H9 (cell line): ENCODE measurements at regions not wholly inside any gene's neighbourhood (a gene's known extent, or its start where the extent isn't known, plus 50 kb on each side); places are given as distances from the start of the nearest gene placed in this dataset.

Experiments used
- DNase-seq: peaks from one replicate; pipeline ENCODE4 v3.0.0-alpha.2; 2017
- H2AFZ ChIP-seq: one replicate; pipeline ENCODE4 v1.6.1; 2013; ENCODE audit warnings: mild to moderate bottlenecking, low read length, control low read depth, moderate library complexity
- H2AK5ac ChIP-seq: 2 replicates; pipeline ENCODE4 v1.6.1; 2013; ENCODE audit warnings: low read length, control low read depth, mixed read lengths; ENCODE audit not compliant: insufficient read length
- H2BK120ac ChIP-seq: one replicate; pipeline ENCODE4 v1.6.1; 2013; ENCODE audit warnings: low read depth, mild to moderate bottlenecking, low read length, control low read depth, inconsistent platforms; ENCODE audit not compliant: poor library complexity, severe bottlenecking
- H2BK12ac ChIP-seq: 2 replicates; pipeline ENCODE4 v1.6.1; 2013; ENCODE audit warnings: low read length, control low read depth, mixed read lengths, low read depth; ENCODE audit not compliant: insufficient read length
- H2BK15ac ChIP-seq: 2 replicates; pipeline ENCODE4 v1.6.1; 2013; ENCODE audit warnings: low read depth, low read length, control low read depth
- H2BK20ac ChIP-seq: one replicate; pipeline ENCODE4 v1.6.1; 2013; ENCODE audit warnings: low read depth, mild to moderate bottlenecking, low read length, control low read depth, inconsistent platforms; ENCODE audit not compliant: poor library complexity, severe bottlenecking
- H2BK5ac ChIP-seq: 2 replicates; pipeline ENCODE4 v1.6.1; 2013; ENCODE audit warnings: low read length, control low read depth, mixed read lengths; ENCODE audit not compliant: insufficient read length
- H3K14ac ChIP-seq: 2 replicates; pipeline ENCODE4 v1.6.1; 2013; ENCODE audit warnings: low read length, control low read depth; ENCODE audit not compliant: insufficient read depth
- H3K18ac ChIP-seq: 2 replicates; pipeline ENCODE4 v1.6.1; 2013; ENCODE audit warnings: low read depth, mild to moderate bottlenecking, mixed read lengths, low read length, control low read depth; ENCODE audit not compliant: insufficient read length
- H3K23ac ChIP-seq: 2 replicates; pipeline ENCODE4 v1.6.1; 2013; ENCODE audit warnings: low read length, control low read depth, mixed read lengths, low read depth; ENCODE audit not compliant: insufficient read length
- H3K23me2 ChIP-seq: 2 replicates; pipeline ENCODE4 v1.6.1; 2013; ENCODE audit warnings: low read depth, mild to moderate bottlenecking, mixed read lengths, low read length, control low read depth; ENCODE audit not compliant: insufficient read length, poor library complexity, severe bottlenecking
- H3K27ac ChIP-seq: 2 replicates; pipeline ENCODE4 v1.5.1; 2013; ENCODE audit warnings: low read length, control low read depth, mixed read lengths, low read depth; ENCODE audit not compliant: insufficient read length
- H3K27me3 ChIP-seq: 2 replicates; pipeline ENCODE4 v1.6.1; 2013; ENCODE audit warnings: low read length, control low read depth, inconsistent platforms; ENCODE audit not compliant: insufficient read depth
- H3K4ac ChIP-seq: 2 replicates; pipeline ENCODE4 v1.6.1; 2013; ENCODE audit warnings: low read depth, mild to moderate bottlenecking, control low read depth, inconsistent platforms, low read length, moderate library complexity
- H3K4me1 ChIP-seq: 2 replicates; pipeline ENCODE4 v1.6.1; 2013; ENCODE audit warnings: low read length, control low read depth, inconsistent platforms; ENCODE audit not compliant: insufficient read depth
- H3K4me2 ChIP-seq: 2 replicates; pipeline ENCODE4 v1.6.1; 2013; ENCODE audit warnings: low read length, control low read depth, mixed read lengths; ENCODE audit not compliant: insufficient read length, insufficient read depth
- H3K56ac ChIP-seq: 2 replicates; pipeline ENCODE4 v1.6.1; 2013; ENCODE audit warnings: low read depth, mild to moderate bottlenecking, mixed read lengths, low read length, control low read depth; ENCODE audit not compliant: insufficient read length
- H3K79me1 ChIP-seq: 2 replicates; pipeline ENCODE4 v1.6.1; 2013; ENCODE audit warnings: low read depth, mild to moderate bottlenecking, moderate library complexity, low read length, control low read depth, inconsistent platforms; ENCODE audit not compliant: insufficient read depth, poor library complexity, severe bottlenecking
- H3K79me2 ChIP-seq: 2 replicates; pipeline ENCODE4 v1.6.1; 2013; ENCODE audit warnings: low read length, control low read depth, inconsistent platforms; ENCODE audit not compliant: insufficient read depth
- H3K9ac ChIP-seq: 2 replicates; pipeline ENCODE4 v1.6.1; 2013; ENCODE audit warnings: low read length, control low read depth, mixed read lengths; ENCODE audit not compliant: insufficient read length; ENCODE audit errors: extremely low read depth
- H3K9me3 ChIP-seq: one replicate; pipeline ENCODE4 v1.6.1; 2013; ENCODE audit warnings: low read depth, low read length, inconsistent platforms; ENCODE audit not compliant: control insufficient read depth
- H3T11ph ChIP-seq: one replicate; pipeline ENCODE4 v1.6.1; 2013; ENCODE audit warnings: mild to moderate bottlenecking, low read length, control low read depth, inconsistent platforms
- H4K20me1 ChIP-seq: one replicate; pipeline ENCODE4 v1.6.1; 2013; ENCODE audit not compliant: control insufficient read depth, insufficient read length, insufficient read depth
- H4K5ac ChIP-seq: 2 replicates; pipeline ENCODE4 v1.6.1; 2013; ENCODE audit warnings: low read depth, mild to moderate bottlenecking, mixed read lengths, low read length, control low read depth; ENCODE audit not compliant: insufficient read length
- H4K8ac ChIP-seq: replicated peaks from 2 replicates; pipeline ENCODE4 v1.6.1; 2013; ENCODE audit warnings: low read length, control low read depth, mixed read lengths, low read depth; ENCODE audit not compliant: insufficient read length
- H4K91ac ChIP-seq: 2 replicates; pipeline ENCODE4 v1.6.1; 2013; ENCODE audit warnings: low read depth, mild to moderate bottlenecking, moderate library complexity, mixed read lengths, low read length, control low read depth; ENCODE audit not compliant: insufficient read length
- H3K27ac Mint-ChIP-seq, 3 experiments: 2 replicates in 2 of 3; 3 replicates in 1 of 3; pipeline ENCODE4 v1.8.0; 2020 to 2021; ENCODE audit warnings: mixed read lengths in 3 of 3, mild to moderate bottlenecking in 1 of 3, moderate library complexity in 1 of 3
- H3K27me3 Mint-ChIP-seq: 2 replicates; pipeline ENCODE4 v1.8.0; 2021; ENCODE audit warnings: low read depth, mild to moderate bottlenecking, moderate library complexity, mixed read lengths
- H3K36me3 Mint-ChIP-seq, 3 experiments: 2 replicates in 2 of 3; 3 replicates in 1 of 3; pipeline ENCODE4 v1.8.0; 2020 to 2021; ENCODE audit warnings: low read depth in 3 of 3, mixed read lengths in 3 of 3; ENCODE audit not compliant: insufficient read depth in 1 of 3
- H3K4me1 Mint-ChIP-seq, 2 experiments: 2 replicates each; pipeline ENCODE4 v1.8.0; 2020; ENCODE audit warnings: mixed read lengths in 2 of 2
- H3K4me3 Mint-ChIP-seq, 2 experiments: 2 replicates in 1 of 2; 3 replicates in 1 of 2; pipeline ENCODE4 v1.8.0; 2020 to 2021; ENCODE audit warnings: mild to moderate bottlenecking in 2 of 2, mixed read lengths in 2 of 2, moderate library complexity in 1 of 2
- H3K9me3 Mint-ChIP-seq, 2 experiments: 2 replicates in 1 of 2; 3 replicates in 1 of 2; pipeline ENCODE4 v1.8.0; 2020; ENCODE audit warnings: mild to moderate bottlenecking in 2 of 2, mixed read lengths in 2 of 2, moderate library complexity in 1 of 2
- CTCF ChIP-seq: fragments of 200-600 bp; sonication (generic); conservative IDR thresholded peaks from 3 replicates; pipeline ENCODE4 v1.8.0; 2021; ENCODE audit warnings: antibody characterized with exemption, mild to moderate bottlenecking
- WGBS: extraction: QIAGEN DNeasy Blood & Tissue Kit; methylation state at CpG from one replicate; pipeline ENCODE4 v1.1.7; 2013; ENCODE audit warnings: missing lambda C conversion rate, low lambda C conversion rate, mixed read lengths; ENCODE audit not compliant: insufficient read length; ENCODE audit errors: extremely low coverage; 5-methylcytosine and 5-hydroxymethylcytosine counted together

GRCh38 chrX:4661771-4662170 is 948.3 kb upstream of the PRKX start:
- no peak for DNase-seq
- H3K14ac ChIP-seq, result no peak overlapping the region
- no peaks in the 10 kb centered on the region for H3K79me2 ChIP-seq

More at GRCh38 chrX:4661771-4662170, 948.3 kb upstream of the PRKX start:
- no peak overlapping the region for H3K23ac ChIP-seq
- no peak overlapping the region for H2BK12ac ChIP-seq
- no peaks in the 10 kb centered on the region for H3K9me3 ChIP-seq
- no peak overlapping the region for H3K9ac ChIP-seq
- H4K8ac ChIP-seq, result no peak overlapping the region
- no peaks in the 10 kb centered on the region for H3K23me2 ChIP-seq
- peaks cover 9% of the 10 kb centered on the region in 2 experiments for H3K9me3 Mint-ChIP-seq
- no peak overlapping the region for H3K27ac Mint-ChIP-seq
- H3K27me3 Mint-ChIP-seq, result no peaks in the 10 kb centered on the region
- no peak overlapping the region for H4K5ac ChIP-seq
- H3K4me1 Mint-ChIP-seq, result peaks cover 0 to 12% of the 10 kb centered on the region in 2 experiments; a peak in 2 of 4 replicates
- H3K36me3 Mint-ChIP-seq, result peaks cover 4 to 15% (median 8%) of the 10 kb centered on the region in 3 experiments; a peak in 6 of 7 replicates
- no peak overlapping the region for H3K4me2 ChIP-seq
- no peak overlapping the region for H2BK5ac ChIP-seq
- H2AK5ac ChIP-seq, result no peak overlapping the region
- no peaks in the 10 kb centered on the region for H4K20me1 ChIP-seq
- no peak overlapping the region for H2BK20ac ChIP-seq
- H3K4ac ChIP-seq, result no peak overlapping the region
- no peak overlapping the region for H4K91ac ChIP-seq
- H3K27ac ChIP-seq, result no peak overlapping the region
- H3K4me1 ChIP-seq, result no peaks in the 10 kb centered on the region
- no CpG with 5 or more reads among the region's 5 CpGs for WGBS
- no peak overlapping the region for H3T11ph ChIP-seq
- H2BK120ac ChIP-seq, result no peak overlapping the region
- H3K27me3 ChIP-seq, result no peaks in the 10 kb centered on the region
- H3K4me3 Mint-ChIP-seq, result no peak overlapping the region
- no peak for TF ChIP-seq CTCF
- H2BK15ac ChIP-seq, result no peak overlapping the region
- H3K18ac ChIP-seq, result no peak overlapping the region
- H2AFZ ChIP-seq, result no peak overlapping the region
- no peak overlapping the region for H3K56ac ChIP-seq
- no peaks in the 10 kb centered on the region for H3K79me1 ChIP-seq
